GM21390 (cell line): ENCODE measurements at regions not wholly inside any gene's neighbourhood (a gene's known extent, or its start where the extent isn't known, plus 50 kb on each side); places are given as distances from the start of the nearest gene placed in this dataset.

ENCODE experiments used
- ATAC-seq: cut with Tn5 transposase; IDR thresholded peaks from one replicate; pipeline ENCODE4 v1.9.1; 2021; ENCODE audit not compliant: unreplicated experiment

GRCh38 chr4:85381968-85382367 lies 93.0 kb upstream of the ARHGAP24 start:
- ATAC-seq: no peak

GRCh38 chr4:85391071-85391470 lies 83.9 kb upstream of the ARHGAP24 start:
- ATAC-seq: no peak

GRCh38 chr4:85391589-85392410 lies 83.2 kb upstream of the ARHGAP24 start:
- peak; percentile 85 for ATAC-seq

- ATAC-seq: peak; percentile 60
These were observed 81.7 kb upstream of the ARHGAP24 start for GRCh38 chr4:85393201-85393600.

GRCh38 chr4:85398276-85398675 lies 76.7 kb upstream of the ARHGAP24 start:
- ATAC-seq: no peak

- ATAC-seq: peak; percentile 94
These were observed 75.7 kb upstream of the ARHGAP24 start for GRCh38 chr4:85399270-85399669.

GRCh38 chr4:85402371-85402770 lies 72.6 kb upstream of the ARHGAP24 start:
- ATAC-seq: no peak

GRCh38 chr4:85406185-85406584 lies 68.8 kb upstream of the ARHGAP24 start:
- ATAC-seq: no peak

GRCh38 chr4:85407546-85407945 lies 67.4 kb upstream of the ARHGAP24 start:
- ATAC-seq: no peak

GRCh38 chr4:85408301-85408700 lies 66.6 kb upstream of the ARHGAP24 start:
- ATAC-seq: no peak

- no peak for ATAC-seq
These were observed 65.7 kb upstream of the ARHGAP24 start for GRCh38 chr4:85409251-85409650.

GRCh38 chr4:85411386-85411785 lies 63.6 kb upstream of the ARHGAP24 start:
- no peak for ATAC-seq

GRCh38 chr4:85414972-85415371 lies 60.0 kb upstream of the ARHGAP24 start:
- ATAC-seq: no peak

- ATAC-seq: no peak
These were observed 58.9 kb upstream of the ARHGAP24 start for GRCh38 chr4:85416094-85416493.

- no peak for ATAC-seq
These were observed 55.8 kb upstream of the ARHGAP24 start for GRCh38 chr4:85419103-85419502.

GRCh38 chr4:85420831-85421230 lies 54.1 kb upstream of the ARHGAP24 start:
- no peak for ATAC-seq

- ATAC-seq: peak; percentile 47
These were observed 51.5 kb upstream of the ARHGAP24 start for GRCh38 chr4:85423431-85423830.
